SK-MEL-5 (cell line): ENCODE measurements at regions not wholly inside any gene's neighbourhood (a gene's known extent, or its start where the extent isn't known, plus 50 kb on each side); places are given as distances from the start of the nearest gene placed in this dataset.

Experiments used
- DNase-seq: peaks from one replicate; pipeline ENCODE4 v3.0.0-alpha.2; 2016; ENCODE audit warnings: low read depth, low spot score
- in situ Hi-C: cut with HindIII; loops from 2 replicates; pipeline ENCODE4 v1.10.0; 2016; ENCODE audit warnings: low sequenced_read_pairs, high pct_unique_total_duplicates, low pct_unique_long_range_greater_than_20kb

DNA sequence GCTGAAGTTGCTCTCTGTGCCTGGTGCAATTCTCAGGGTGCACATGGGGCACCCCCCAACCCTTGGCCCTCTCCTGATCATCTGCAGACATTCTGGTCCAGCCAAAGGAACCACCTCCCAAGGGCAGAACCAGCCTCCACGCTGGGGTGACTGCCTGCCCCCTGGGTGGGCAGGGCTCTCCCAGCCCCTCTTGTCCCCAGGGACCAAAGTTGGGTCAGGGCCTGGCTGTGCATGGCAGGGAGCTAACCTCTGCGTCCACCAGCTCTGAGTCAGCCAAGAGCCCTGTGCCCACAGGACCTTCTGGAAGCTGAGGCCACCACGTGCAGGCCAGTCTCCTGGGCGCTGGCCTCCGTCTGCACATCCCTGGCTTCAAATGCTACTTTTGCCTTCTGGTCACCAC, 101.9 kb downstream of the SIK1 start:
- DNase-seq: no peak
- in situ Hi-C loops: no loop called here

DNA sequence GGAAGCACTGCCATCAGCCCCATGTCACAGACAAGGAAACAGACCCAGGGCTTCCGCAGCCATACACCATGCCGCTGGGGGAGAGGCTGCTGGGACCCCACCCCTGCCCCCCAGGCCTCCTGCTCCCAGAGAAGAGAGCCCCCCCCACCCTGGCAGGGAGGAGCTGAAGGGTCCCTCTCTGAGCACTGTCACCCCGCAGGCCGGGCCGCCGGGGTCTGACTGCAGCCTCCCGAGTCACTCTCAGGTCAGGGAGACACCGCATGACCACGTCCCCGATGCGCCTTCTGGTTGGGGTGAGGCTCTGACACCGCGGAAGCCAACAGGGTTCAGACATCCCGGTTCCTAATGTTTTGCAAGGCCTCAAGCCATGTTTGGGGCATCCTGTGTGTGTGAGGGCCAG, 102.3 kb downstream of the SIK1 start:
- no peak for DNase-seq

DNA sequence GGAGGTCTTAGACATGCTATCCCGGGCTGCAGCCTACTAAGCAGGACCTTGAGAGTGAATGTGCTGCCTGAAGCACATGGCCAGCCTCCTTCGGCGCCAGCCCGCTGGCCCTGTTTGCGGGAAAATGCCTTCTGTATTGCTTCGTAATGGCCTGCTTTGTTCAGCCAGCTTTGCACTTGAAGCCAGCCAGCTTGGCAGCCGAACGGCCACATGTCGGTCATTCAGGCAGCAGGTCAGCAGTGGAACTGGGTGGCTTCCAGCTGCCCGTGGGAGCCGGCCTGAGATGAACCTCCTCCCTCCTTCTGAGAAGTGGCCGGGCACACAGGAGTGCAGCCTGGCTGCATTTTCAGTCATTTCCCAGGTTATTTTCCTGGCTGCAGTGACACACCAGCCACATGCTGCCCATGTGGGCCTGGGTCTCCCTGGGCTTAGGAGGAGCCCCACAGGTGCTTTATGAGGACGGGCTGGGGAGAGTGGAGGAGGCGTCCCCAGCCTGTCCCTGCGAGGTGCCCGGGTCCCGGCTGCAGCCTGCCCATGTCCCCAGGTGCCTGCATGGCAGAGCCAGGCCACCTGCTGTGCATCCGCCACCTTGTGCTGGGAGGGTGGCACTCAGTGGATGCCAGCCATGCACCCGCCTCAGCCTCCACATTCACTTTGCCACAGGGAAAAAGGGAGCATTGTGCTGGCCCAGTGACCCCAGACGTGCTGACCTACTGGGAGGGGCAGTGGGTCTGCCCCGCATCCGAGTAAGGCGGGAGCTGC, 103.5 kb downstream of the SIK1 start:
- in situ Hi-C loops: no loop called here
- DNase-seq: no peak

More for the DNA sequence above, 102.3 kb downstream of the SIK1 start:
- in situ Hi-C loops: no loop called here

DNA sequence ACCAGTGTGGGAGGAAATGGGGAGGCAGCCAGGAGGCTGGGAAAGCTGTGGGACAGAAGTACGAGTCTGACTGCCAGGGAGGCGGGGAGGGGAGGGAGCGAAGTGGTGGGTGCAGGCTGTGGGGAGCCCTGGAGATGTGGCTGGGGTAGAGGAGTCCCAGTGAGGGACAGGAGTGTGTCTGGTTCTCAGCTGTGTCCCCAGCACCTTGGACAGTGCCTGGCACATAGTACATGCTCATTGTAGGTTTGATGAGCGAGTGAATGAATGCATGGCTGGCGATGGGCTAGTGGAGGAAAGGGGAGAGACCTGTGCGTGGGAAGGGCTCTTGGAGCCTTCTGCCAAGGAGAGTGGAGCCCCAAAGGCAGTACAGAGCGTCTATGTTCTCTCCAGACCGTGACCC, 104.1 kb downstream of the SIK1 start:
- in situ Hi-C loops: no loop called here
- no peak for DNase-seq

DNA sequence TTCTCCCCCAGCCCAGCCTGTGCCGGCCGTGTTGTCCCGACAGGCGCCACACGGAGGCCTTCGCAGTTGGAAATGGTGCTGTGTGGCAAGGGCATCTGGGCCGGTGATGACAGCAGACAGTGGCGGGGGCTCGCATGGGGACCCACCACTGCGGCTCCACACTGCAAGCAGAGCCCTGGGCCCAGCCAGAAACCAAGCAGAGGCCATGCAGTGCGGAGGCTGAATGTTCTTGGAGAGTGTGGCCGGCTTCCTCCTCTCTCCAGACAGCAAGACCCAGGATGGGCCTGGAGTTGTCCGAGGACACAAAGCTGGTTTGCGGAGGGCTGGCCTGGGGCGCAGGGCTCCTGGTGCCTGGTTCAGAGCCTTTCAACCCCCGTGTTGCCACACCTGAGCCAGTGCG, 104.6 kb downstream of the SIK1 start:
- DNase-seq: no peak
- in situ Hi-C loops: no loop called here

DNA sequence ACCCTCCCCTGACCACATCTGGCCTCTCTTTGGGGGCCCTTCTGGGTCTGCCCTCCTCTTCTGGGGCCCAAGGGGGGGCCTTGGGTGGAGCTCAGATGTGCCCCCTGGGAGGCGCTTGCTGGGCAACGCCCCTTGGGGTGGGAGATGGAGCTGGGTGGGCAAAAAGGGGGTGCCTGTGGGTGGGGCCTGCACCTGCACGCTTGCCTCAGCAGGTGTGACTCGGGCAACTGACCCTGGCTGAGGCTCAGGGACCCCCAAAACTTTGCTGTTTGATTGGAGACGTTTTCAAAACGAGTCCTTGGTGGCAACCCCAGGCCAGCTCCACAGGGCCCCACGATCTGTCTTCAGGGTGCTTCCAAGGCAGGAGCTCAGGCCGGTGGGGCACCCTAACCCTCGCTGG, 105.3 kb downstream of the SIK1 start:
- in situ Hi-C loops: no loop called here
- no peak for DNase-seq

DNA sequence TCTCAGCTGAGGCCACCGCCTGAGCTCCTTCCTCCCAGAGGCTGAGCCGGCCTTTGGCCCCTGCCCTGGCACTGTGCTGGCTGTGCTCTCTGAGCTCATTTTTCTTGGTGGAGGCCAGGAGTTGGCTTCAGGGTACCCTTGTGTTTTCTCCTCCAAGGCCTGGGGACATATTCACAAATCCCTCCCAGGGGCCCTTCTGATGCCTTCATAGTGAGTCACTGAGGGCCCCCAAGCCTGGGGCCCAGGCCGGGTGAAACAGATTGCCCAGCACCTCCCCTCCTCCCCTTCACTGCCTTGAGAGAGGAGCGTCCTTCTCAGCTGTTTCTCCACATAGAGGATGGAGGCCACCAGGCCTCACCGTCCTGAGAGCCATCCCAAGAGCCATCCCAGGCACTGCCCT, 105.8 kb downstream of the SIK1 start:
- in situ Hi-C loops: no loop called here
- no peak for DNase-seq

DNA sequence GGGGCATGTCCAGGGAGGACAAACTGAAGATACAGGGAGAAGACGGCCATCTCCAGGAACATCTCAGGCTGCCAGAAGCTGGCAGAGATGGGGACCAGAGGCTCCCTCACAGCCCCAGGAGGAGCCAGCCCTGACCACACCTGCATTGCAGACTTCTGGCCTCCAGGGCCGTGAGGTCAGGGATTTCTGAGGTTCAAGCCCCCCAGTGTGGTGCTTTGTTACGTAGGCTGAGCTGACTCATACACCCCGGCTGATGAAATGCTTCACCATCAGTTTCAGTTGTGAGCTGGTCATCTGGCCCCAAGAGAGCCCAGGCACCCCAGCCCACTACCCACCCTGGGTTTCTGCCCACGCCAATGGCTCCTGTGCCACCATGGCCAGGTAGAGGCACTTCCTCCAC, 106.4 kb downstream of the SIK1 start:
- DNase-seq: no peak
- in situ Hi-C loops: no loop called here

DNA sequence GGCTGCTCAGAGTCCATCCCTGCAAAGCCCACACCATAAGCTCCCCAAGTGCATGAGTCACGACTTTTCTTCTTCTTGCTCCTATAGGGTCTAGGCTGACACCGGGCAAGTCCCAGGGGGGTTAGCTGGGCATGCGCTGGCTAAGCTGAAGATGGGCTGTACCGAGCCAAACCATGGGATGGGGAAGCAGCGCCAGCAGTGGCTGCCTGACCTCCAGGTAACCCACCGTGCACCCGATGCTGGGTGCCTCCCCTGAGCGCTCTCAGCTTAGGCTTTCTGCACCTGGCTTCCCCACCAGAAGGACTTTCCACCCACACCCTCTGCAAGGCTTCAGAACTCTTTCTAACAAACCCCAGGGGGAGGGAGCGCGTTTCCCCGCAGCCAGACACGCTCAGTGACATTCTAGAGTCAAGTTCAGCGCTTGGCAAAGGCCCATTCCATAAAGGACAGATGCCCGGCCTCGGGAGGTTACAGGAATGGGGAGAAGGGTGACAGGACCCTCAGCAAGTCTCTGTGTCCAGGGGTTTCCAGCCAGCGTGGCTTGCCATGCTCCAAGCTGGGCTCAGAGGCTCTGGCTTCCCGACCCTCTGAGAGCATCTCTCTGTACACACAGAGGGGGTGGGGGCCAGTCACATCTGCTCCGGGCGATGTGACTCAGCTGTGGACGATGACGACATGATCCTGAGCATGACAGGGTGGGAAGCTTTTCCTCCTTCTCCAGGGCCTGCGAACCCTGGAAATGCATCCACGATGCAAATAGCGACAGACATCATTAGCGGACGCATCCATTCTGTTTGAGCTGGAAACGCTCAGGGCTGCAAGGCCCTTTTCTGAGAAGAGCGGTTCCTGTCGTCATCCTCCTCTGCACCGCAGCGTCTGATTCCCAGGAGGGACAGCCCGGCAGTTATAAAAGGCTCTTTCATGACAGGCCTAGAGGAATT, 107.8 kb downstream of the SIK1 start:
- DNase-seq: peak; percentile 83
- in situ Hi-C loops: no loop called here

DNA sequence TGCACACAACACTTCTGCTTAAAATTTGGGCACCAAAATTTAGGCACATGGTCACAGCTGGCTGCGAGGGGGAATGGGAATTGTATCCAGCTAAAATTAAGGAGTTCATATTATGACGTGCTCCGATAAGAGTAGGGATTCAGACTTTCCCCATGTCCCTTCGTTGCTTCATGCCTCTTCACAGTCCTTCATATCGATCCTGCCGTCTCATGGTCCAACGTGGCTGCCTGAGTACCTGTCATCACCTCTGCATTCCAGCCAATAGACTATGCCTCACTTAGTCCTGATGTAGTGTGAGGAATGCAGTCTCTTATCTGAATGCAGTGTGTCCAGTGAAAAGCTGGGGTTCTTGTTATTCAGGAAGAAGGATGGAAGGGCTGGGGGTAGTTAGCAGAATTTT, 108.6 kb downstream of the SIK1 start:
- DNase-seq: no peak

DNA sequence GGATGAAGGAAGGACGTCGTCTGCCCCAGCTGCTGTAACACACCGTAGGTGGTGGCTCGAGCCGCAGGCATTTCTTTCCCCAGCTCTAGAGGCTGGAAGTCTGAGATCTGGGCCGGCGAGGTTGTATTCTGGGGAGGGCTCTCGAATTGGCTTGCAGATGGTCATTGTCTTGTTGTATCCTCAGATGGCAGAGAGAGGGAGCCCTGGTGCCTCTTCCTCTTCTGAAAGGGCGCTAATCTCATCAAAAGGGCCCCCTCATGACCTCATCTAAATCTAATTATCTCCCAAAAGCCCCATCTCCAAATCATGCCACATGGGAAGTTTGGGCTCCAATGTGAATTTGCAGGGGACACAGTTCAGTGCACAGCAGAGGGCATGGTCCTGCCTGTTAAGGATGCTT, 109.0 kb downstream of the SIK1 start:
- in situ Hi-C loops: no loop called here
- DNase-seq: no peak

More for the DNA sequence above, 108.6 kb downstream of the SIK1 start:
- in situ Hi-C loops: no loop called here

DNA sequence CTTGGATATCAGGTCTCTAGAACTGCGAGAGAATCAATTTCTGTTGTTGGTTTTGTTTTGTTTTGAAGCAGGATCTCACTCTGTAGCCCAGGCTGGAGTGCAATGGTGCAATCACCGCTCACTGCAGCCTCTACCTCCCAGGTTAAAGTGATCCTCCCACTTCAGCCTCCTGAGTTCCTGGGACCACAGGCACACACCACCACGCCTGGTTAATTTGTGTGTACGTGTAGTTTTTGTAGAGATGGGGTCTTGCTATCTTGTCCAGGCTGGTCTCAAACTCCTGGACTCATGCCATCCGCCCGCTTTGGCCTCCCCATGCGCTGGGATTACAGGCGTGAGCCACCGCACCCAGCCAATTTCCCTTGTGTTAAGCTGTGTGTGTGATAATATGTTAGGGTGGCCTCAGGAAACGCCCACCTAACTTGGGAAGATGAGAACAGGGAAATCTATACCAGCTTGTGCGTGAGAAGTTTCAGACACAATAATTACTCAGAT, 109.6 kb downstream of the SIK1 start:
- no peak for DNase-seq
- in situ Hi-C loops: no loop called here

DNA sequence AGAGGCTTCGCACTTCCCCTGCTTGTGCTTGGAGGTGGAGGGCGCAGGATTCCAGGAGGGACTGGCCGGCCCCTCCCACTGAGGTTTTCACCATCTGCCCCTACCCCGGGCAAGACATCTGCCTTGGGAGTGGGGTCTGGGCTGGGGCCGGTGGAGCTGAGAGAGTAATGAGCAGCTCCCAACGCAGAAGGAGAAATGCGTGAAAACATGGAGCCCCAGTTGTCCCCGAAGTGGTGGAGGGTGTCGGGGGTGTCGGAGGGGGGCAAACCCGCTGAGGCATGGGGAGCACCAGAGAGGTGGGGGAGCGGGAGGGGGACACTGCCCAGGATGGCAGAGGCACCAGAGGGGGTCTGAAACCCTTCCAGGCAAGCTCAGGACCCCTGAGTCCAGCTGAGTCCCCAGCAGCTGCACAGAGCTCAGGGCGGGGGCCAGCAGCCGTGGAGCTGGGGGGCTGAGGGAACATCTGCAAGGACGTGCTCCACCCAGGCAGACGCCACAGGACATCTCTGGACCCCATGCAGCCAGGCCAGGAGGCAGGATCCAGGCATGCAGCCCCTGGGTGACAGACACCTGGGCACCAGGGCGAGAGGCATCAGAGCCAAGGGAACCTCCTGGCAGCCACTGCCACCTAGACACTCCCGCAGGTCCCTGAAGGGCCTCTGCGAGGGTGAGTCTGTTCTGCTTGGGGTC, 110.6 kb downstream of the SIK1 start:
- in situ Hi-C loops: no loop called here

DNA sequence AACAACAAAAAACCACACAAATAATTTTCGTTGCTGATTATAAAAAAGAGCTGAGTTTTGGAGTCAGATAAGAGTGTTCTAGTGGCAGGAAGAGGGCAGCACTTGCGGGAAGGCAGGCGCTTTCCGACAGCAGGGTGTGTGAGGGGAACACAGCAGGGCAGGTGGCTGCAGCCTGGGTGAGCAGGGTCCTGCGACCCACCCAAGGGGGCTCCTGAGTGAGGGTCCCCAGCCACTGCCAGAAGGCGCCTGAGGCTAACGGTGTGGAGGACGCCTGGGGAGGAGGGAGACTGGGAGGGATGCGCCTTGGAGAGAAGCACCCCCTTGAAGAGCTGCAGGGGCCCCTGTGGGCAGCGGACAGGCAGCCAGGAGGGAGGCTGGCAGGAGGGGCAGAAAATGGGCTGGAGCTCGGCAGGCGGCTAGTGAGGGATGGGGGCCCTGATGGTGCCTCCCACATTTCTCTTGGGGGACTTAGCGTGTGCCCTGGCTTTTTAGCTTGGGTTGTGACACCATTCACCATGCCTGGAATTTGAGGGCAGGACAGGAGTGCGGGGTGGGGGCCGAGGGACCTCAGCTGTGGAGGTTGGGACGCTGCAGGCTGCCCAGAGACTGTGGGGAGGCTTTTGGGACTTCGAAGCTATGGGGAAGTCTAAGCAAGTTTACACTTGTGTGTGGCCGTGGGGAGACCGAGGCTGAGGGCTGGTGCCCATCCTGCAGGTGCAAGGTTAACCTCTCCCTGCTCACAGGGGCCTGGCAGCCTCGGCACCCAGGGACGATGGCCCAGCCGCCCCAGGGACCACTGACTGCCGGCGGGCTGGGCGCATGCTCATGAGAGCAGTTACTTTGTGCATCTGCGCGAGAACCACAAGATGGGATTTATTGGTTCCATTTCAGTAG, 111.4 kb downstream of the SIK1 start:
- no peak for DNase-seq
- in situ Hi-C loops: no loop called here

More for the DNA sequence above, 110.6 kb downstream of the SIK1 start:
- DNase-seq: no peak

DNA sequence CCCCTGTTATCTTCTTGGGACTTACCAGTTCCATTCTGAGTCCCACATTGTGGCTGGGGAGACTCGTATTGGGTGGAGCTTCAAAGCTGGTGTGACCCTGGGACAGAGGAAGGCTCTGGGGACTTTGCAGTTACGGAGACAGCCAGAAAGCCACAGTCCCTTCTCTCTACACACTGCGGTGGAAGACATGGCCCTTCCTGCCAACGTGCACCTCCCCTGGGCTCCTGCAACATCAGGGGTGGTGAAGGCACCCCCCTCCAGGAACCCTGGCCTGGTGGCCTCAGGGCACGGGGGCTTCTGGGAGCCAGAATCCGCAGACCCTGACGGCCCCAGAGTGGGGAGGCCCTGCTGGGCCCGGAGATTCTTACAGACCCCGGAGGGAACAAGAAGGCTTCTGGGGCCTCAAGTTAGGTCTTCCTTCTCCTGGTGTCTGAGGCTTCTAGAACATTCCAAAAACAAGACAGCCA, 113.0 kb downstream of the SIK1 start:
- no peak for DNase-seq
- in situ Hi-C loops: no loop called here

DNA sequence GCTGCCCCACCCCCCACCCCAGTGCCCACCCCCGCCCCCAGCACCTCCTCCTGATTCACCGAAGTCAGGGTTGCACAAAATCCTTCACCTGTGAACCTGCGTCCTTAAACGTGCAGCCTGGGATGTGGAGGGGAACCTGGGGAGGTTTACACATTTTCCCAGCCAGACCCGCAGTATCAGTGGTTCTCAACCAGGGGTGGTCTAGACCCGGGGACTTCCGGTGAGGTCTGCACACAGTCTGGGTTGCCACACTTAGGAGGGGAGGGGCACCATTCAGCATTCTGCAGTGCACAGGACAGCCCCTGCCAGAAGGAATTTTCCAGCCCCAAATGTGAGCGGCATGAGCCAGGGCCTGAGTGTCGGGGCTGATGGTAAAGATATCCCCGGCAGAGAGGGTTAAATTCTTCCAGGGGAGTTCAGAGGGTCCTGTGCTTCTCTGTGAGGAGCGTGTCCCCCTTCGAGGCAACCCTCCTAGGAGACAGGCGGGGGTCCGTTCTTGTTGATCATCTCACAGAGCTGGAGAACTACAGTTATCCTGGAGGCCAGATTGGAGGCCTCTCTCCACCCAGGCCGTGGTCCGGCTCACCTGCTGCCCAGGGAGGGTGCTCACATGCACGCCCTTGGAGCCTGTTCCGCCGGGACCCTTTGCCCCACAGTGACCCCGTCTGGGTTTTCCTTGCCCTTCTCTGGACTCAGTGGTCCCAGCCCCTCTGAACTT, 113.6 kb downstream of the SIK1 start:
- DNase-seq: no peak
- in situ Hi-C loops: no loop called here
